Cerebellar nuclear complex (tissue), 1 donor: ENCODE measurements at regions not wholly inside any gene's neighbourhood (a gene's known extent, or its start where the extent isn't known, plus 50 kb on each side); places are given as distances from the start of the nearest gene placed in this dataset.

ENCODE experiments used
- DNase-seq, 2 experiments: peaks; one replicate each; lab custom pipeline; 2025; lab: John Stamatoyannopoulos, UW

- no peak for DNase-seq
Observed at GRCh38 chr4:178556796-178557195, 1114.6 kb upstream of the AGA start.

DNA sequence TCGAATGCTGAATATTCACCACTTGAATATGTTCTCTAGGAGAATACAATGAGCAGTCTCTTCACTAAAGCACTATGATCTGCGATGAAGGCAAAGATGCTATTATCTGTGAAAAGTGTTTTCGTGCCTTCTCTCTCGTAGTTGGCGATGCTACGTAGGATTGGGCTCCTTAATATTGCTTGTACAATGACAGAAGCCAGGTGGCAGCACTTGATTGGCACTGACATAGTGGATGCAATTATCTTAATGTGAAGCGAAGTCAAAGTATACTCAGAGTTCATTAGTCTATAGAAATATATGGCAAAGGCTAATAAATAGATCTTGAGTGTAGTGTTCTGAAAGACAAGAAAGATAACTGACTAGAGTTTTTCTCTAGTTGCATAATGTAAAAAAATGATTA is 1135.7 kb upstream of the AGA start:
- no peak for DNase-seq

DNA sequence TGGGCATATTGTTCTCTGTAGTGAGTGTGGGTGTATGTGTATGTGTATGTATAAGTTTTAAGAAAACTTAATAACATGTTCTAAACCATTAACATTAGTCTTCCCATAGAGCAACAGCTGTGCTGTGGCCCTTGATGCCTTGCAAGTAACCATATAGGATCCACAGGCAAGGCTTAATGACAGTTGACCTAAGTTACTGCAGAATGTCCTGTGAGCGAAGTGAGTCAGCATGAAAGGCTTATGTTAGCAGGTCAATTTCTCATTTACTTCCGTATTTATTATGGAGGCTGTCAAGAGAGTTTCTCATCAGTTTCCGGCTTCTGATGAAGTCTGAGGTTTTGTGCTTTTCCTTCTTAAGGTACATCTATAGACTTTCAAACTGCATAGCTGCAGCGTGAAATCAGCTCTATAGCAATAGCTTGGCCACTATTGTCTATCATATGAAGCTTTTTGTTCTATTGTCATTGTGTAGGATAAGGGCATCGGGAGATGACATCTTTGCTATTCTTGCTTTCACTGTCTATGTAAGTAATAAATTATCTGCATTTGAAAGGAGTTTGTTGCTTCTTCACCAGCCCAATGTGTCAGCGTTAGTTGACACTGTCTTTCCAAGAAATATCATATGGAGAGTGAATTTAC is 1153.4 kb upstream of the AGA start:
- no peak for DNase-seq

GRCh38 chr4:178598672-178599071 is 1156.4 kb upstream of the AGA start:
- no peak for DNase-seq

DNA sequence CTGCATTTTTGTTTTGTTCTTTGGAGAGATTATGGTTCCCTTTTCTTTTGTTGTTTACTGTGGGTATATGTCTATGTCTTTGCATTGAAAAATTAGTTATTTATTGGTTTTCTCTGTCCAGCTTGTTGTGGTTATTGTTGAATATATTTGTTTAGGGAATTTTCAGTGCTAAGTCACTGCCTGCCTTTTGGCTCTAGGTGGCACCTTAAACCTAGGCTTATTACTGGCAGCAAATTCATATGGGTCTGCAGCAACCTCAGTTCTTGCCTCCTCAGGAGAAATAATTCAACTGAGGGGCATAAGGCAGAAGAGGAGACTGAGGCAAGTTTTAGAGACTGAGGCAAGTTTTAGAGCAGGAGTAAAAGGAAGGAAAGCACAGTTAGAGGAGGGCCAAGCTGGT is 1157.3 kb upstream of the AGA start:
- DNase-seq, result no peak

DNA sequence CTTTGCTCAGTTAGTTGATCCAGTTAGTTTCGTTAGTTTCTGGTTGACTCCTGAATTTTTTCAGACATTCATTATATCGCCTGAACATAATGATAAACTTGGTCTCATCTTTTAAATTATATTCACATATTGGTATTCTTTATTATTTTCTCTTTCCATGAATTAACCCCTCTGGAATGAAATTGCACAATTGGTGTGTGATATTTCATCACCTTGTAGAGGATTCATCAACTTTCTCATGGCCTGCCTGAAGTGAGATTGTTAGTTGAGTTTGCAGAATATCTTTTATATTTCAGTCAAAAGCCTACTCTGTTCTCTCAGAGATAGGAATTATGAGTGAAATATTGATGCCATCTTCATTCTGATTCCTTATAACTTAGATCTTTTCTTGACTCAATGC is 1160.6 kb upstream of the AGA start:
- DNase-seq, result no peak

DNA sequence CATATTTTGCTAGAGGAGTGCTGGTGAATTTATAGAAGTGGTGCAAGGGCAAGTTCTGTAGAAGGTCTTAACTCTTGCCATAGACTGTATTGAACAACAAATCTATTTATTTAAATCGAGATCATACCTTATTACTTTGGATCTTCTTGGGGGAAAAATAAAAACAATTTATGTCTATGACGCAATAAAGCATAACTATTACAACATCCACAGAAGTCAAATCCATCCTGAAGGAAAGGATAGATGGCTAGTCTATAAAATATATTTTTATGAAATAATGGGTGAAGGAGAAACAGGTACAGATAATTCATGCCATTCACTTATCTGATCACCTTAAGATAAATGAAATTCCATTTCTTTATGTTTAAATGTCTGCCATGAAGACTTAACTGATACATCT is 1168.8 kb upstream of the AGA start:
- DNase-seq, result no peak

DNA sequence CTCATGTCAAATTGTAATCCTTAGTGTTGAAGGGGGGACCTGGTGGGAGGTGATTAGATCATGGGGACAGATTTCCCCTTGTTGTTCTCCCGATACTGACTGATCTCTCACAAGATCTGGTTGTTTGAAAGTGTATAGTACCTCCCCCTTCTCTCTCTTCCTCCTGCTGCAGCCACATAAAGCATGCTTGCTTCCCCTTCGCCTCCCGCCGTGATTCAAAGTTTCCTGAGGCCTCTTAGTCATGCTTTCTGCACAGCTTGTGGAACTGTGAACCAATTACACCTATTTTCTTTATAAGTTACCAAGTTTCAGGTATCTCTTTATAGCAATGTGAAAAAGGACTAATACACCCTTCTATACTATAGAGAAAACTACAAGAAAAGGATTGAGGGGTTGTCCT is 1170.5 kb upstream of the AGA start:
- no peak for DNase-seq

GRCh38 chr4:178632415-178632814 is 1190.2 kb upstream of the AGA start:
- DNase-seq, result no peak

DNA sequence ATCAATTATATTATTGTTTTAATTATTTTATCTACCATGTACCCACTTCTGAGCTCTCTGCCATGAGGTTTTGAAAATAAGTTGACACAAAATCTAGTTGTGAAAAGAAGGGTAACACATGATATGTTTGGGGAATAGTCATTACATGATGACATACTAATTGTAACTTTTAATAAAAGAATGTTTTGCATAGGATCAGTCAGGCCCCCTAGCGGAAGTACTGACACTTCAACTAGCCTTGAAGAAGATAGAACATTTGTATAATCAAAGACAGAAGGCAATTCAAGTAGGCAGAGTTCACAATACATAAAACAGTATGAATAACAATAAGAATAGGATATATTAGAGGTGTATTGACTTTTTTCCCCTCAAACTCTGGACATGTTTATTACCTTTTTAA is 1191.0 kb upstream of the AGA start:
- no peak for DNase-seq

DNA sequence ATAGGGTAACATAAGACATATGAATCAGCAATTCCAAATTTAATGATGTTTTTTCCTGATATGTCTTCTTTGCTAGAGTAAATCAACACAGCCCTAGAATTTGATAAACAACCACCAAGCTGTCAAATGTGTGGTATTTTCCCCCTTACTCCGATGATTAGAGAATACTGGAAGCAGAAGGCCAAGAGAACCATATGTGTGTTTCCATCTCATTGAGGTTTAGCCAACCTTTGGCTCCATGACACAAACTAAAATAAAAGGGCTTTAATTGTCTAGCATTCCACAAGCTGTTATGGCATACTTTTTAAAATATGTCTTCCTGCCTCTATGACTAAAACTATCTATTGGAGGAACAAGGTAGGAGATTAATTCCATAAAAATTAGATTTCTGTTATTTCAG is 1222.4 kb upstream of the AGA start:
- no peak for DNase-seq

DNA sequence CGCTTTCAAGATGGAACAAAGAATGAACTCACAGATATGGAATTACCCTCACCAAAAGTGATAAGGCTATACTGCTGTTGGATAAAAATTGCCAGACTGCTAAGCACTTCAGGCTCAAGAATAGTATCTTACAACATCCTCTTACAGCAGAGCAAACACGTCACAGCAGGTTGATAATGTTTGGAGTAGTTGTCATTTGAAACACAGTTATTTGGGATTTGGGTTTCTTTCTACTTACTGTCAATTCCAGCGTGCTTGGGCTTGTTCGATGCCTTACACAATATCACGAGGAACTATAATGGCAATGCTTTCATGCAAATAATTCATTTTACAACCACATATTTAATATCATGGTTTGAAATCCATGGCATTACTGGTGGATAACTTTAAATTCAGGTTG is 1223.7 kb upstream of the AGA start:
- no peak for DNase-seq

DNA sequence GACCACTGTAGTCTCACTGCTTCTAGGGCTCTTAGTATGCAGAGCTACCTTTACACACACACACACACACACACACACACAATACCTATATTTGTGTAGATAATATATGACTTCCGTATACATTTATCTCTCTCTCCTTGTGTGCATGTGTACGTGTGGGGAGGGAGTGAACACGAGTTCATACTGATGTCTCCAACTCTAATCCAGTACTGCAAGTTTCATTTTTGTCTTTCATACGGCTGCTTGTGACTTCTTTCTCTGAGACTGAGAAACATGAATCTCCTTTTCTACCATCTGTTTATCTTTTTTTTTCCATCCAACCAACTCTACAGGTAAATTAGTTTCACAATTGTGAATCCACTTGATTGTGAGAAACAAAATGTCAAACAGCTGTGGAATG is 1229.5 kb upstream of the AGA start:
- DNase-seq, result no peak

DNA sequence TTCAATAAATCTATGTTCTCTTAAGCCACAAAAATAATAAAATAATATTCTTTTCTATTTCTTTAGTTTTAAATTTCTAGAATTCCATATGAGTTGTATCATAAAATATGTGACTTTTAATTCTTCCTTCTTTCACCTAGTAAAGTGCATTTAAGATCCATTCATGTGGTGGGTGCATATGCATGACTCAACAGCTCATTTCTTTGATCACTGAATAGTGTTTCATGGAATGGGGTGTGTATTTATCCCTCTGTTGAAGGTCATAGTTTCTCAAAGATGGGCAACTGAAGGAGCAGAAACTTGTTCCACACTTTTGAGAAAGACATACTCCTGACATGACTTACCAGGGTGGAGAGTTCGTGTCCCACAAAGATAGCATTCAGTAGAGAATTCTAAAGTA is 1230.3 kb upstream of the AGA start:
- no peak for DNase-seq

- no peak for DNase-seq
Observed at GRCh38 chr4:178681871-178682270, 1239.6 kb upstream of the AGA start.

DNA sequence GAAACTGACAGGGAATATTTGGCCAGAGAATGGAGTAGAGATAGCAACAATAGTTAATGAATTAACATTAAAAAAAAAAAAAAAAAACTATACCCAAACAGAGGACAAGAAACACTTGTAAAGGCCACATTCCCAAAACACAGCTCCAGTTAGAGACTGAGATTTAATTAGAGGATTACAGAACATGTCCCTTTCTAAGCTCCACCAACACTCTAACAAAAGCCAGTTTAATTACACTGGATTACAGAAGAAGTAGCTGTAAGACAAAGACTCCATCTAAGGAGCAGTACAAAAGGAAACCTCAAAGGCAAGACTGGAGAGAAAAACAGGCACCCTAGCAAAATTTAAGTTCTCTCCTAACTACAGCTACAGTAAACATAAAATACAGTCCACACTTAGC is 1247.7 kb upstream of the AGA start:
- DNase-seq, result no peak

DNA sequence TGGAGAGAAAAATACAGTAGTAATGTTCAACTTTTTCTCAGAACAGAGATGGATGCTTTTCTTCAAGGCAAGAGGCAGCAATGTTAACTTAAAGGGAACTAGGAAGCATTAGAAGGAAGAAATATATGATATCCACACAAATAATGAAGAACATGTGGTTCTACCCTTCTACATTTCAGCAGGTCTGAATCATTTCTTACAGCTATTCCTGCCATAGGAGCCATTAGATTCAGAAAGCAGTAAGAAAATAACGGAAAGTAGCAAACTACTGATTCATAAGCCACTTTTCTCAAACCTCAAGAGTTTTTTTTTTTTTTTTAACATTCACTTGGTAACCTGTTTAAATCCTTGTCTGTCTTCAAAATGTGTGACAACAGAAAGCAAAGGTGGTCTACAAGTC is 1251.6 kb upstream of the AGA start:
- no peak for DNase-seq

DNA sequence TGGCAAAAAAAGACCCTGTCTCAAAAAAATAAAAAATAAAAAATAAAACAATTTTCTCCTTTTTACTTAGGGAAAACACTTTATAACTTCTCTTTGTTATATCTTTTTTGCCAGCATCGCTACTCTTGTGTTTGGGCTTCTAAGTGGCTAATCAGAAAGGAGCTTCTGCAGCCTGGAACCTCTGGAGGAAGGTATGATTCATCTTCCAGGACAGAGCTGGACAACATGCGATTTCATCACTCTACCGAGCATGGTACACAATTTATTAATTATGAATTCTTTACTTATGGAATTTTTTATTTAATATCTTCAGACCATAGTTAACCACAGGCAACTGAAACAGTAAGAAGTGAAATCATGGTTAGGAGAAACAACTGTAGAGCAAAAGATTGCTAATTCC is 1254.3 kb upstream of the AGA start:
- DNase-seq, result no peak

DNA sequence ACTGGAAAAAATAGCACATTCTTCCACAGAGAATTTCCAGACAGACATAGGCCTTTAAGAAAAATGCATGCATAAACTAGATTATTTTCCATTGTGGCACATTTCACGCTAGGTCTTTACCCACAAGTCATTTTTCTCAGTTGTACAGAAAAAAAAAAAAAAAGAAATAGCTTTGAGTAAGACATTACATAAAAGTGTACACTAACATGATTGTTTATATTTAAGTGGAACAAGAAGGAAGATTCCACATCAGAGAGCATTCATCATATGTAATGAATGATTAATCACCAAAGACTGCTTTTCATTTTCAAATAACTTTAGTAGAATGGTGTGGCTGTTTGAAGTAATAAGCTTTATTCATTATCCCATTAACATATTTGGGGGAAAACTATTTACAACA is 1270.2 kb upstream of the AGA start:
- DNase-seq, result no peak

DNA sequence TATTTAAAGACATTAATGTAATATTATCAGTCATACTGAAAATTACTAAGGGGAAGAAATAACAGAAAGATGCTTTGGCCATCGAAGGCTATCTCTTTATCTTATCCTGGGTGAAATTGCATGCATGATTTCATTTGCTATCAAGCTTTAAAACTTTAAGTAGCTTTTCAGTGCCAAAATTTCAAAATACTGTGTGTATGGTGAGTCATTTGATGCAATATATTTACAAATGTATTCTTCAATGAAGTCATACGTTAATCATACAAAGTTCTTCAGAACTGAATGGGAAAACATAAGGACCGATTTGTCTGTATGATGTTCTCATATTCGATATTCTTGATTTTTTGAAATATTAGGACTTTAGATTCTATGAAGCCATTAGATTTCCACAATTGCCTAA is 1295.8 kb upstream of the AGA start:
- no peak for DNase-seq

DNA sequence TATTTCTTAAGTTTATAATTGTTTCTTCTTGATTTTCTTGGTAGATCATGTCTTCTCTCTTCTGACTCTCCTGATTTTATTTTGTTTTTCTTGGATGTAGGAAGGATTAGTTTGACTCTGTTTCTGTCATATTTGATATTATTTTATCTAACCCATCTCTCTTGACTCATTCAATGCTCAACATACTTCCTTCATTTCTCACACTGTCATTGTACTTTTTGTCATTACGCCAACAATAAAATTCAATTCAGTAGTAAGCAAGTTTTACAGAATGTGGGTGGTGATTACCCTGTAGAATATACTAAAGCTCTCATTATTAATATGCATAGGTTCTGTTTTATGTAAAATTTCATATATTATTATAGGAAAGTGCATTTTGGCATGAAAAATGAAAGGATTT is 1303.0 kb upstream of the AGA start:
- no peak for DNase-seq

GRCh38 chr4:178752954-178753525 is 1310.8 kb upstream of the AGA start:
- no peak for DNase-seq

DNA sequence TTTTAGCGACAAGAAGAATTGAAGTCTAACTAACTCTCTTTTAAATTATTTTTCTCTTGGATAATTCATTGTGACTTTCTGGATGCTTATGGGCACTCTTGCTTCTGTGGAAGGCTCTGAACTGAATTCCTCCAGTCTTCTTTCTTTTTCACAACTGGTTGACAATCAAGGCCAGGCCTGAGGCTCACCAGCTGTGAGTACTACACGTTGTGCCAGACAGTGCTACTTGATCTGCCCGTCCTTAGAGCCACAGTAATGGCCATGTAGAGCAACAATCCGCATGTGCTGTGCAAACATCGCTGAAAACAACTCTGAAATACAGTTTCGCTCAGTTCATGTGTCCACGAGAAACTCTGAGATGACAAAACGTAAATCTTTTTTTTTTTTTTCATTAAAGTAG is 1336.3 kb upstream of the AGA start:
- no peak for DNase-seq

DNA sequence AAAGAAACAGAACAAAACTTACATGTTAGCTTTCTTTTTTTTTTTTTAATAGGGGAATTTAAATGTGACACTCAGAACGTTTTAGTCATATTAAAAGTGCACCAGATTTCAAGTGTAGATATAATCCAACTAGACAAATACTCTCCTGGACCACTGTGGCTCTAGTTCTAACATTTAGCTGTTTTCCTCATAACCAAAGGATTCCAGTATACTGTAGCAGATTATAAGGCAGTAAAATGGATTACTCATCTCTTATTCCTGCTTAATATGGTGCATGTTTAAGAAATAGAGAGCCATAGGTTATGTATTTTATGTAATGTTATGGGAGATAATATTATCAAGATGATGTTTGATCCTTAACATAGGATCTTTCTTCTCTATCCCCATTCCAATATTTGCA is 1339.5 kb upstream of the AGA start:
- no peak for DNase-seq

GRCh38 chr4:178784491-178784890 is 1342.3 kb upstream of the AGA start:
- no peak for DNase-seq
